ENCODE measurements at regions not wholly inside any gene's neighbourhood (a gene's known extent, or its start where the extent isn't known, plus 50 kb on each side); places are given as distances from the start of the nearest gene placed in this dataset.

DNA sequence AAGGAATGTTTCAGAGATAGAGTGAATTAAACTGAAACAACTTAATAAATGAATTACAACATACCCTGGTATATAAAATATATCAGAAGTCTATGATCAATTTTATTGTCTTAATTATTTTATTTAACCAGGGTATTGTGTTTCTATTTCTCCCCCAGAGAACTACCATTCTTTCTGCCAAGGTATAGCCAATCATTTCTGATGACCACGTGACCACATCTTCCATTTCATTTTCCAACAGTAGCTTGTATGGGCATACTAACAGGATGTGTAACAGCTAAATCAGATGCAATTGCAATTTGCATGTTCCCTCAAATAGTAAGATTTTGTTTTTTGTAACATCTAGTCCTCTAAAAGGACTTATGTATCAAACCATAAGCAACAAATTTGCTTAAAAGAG lies 123.9 kb upstream of the COL1A2 start:
- no peak overlapping the region for H3K9ac ChIP-seq (ENCODE audit: low read length in 5 of 5)
- H3K4me3 ChIP-seq (ENCODE audit: low read depth in 1 of 5, low read length in 5 of 5): no peak overlapping the region
- no peaks in the 10 kb centered on the region for H3K27me3 ChIP-seq (ENCODE audit: control insufficient read depth in 5 of 5, insufficient read depth in 4 of 5, low read length in 5 of 5)
- H3K4me1 ChIP-seq (ENCODE audit: control insufficient read depth in 5 of 5, insufficient read depth in 5 of 5, low read length in 5 of 5): peaks cover 4 to 8% (median 6%) of the 10 kb centered on the region in 5 donors
- H3K27ac ChIP-seq (ENCODE audit: low read depth, low read length): no peak overlapping the region
- H3K9me3 ChIP-seq (ENCODE audit: control insufficient read depth in 5 of 5, low read length in 5 of 5): no peaks in the 10 kb centered on the region
- H3K36me3 ChIP-seq (ENCODE audit: control insufficient read depth in 5 of 5, insufficient read depth in 5 of 5, low read length in 5 of 5): no peaks in the 10 kb centered on the region

DNA sequence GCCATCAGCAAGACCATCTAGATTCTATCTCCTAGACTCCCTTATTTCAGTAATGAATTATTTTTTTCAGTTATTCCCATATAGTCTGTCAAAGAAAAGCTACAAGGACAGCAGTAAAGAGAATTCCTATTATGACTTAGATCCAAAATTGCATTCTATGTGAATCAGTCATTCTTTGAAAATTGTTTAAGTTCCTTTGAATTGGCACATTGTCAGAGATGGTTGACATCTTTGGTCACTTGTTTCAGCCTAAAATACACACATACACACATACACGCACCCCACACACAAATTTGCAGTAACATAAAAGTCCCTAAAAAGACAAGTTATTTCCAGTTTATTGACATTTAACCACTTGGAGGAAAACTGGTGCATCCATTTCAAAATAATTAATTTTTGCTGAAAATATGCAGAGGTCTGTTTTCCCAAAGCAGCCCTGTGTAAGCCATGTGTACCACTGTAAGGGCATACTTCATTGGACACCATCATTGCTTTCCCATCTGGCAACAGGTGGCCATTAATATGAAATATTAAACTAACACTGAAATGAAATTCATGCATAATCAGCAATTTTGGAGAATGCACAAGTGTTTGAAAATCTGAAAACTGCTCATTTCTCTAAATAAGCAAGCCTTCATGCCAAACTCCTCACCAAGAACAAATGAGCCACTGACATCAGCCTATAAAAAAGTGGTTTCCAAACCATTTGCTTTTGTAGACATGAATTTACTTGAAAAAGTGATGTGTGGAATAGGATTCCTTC lies 121.7 kb upstream of the COL1A2 start:
- H3K9me3 ChIP-seq (ENCODE audit: control insufficient read depth in 5 of 5, low read length in 5 of 5): no peaks in the 10 kb centered on the region

DNA sequence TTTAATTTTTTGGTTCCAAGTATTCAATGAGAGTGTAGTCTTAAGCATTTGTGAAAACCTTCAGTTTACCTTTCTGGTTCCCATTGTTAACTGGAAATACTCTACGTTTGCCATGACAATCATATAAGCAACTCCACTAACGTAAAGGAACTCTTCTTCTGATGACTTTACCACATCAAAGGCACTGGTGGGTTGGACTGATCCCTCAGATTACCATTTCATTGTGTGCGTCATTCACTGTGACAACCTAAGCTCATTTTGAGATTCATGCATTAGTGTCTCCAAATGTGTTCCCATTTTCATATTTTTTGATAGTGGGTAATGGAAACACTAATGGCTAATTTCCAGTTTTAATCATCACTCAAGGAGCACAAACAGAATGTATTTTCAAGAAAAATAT lies 119.9 kb upstream of the COL1A2 start:
- Histone ChIP-seq H3K27ac (ENCODE audit: low read depth, low read length) (no peak overlapping the region), H3K4me1 (ENCODE audit: control insufficient read depth in 5 of 5, insufficient read depth in 5 of 5, low read length in 5 of 5) (no peaks in the 10 kb centered on the region), H3K27me3 (ENCODE audit: control insufficient read depth in 5 of 5, insufficient read depth in 4 of 5, low read length in 5 of 5) (no peaks in the 10 kb centered on the region), H3K4me3 (ENCODE audit: low read depth in 1 of 5, low read length in 5 of 5) (no peak overlapping the region), H3K9ac (ENCODE audit: low read length in 5 of 5) (no peak overlapping the region), H3K9me3 (ENCODE audit: control insufficient read depth in 5 of 5, low read length in 5 of 5) (no peaks in the 10 kb centered on the region), H3K36me3 (ENCODE audit: control insufficient read depth in 5 of 5, insufficient read depth in 5 of 5, low read length in 5 of 5) (no peaks in the 10 kb centered on the region)

More for the DNA sequence above, 121.7 kb upstream of the COL1A2 start:
- Histone ChIP-seq H3K4me1 (ENCODE audit: control insufficient read depth in 5 of 5, insufficient read depth in 5 of 5, low read length in 5 of 5) (no peaks in the 10 kb centered on the region), H3K27me3 (ENCODE audit: control insufficient read depth in 5 of 5, insufficient read depth in 4 of 5, low read length in 5 of 5) (no peaks in the 10 kb centered on the region), H3K9ac (ENCODE audit: low read length in 5 of 5) (no peak overlapping the region), H3K4me3 (ENCODE audit: low read depth in 1 of 5, low read length in 5 of 5) (no peak overlapping the region), H3K36me3 (ENCODE audit: control insufficient read depth in 5 of 5, insufficient read depth in 5 of 5, low read length in 5 of 5) (no peaks in the 10 kb centered on the region), H3K27ac (ENCODE audit: low read depth, low read length) (no peak overlapping the region)

DNA sequence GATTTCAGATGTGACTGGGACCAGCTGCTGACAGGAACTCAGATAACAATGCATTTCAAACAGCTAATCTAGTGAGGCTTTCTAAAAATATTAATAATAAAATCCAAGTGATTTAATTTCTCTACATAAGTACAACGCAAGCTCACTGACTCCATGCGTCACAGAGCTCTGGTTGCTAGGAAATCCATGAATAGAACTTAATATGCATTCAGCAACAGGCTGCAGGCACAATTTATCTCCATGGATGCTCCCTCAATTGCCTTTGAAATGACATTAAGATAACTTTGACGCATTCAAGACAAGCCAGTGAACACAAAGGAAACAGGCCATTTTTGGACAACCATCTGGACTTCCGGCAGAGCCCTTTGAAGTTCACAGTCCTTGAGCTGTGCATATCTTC lies 118.7 kb upstream of the COL1A2 start:
- H3K4me1 ChIP-seq (ENCODE audit: control insufficient read depth in 5 of 5, insufficient read depth in 5 of 5, low read length in 5 of 5): no peaks in the 10 kb centered on the region
- no peaks in the 10 kb centered on the region for H3K36me3 ChIP-seq (ENCODE audit: control insufficient read depth in 5 of 5, insufficient read depth in 5 of 5, low read length in 5 of 5)
- H3K27ac ChIP-seq (ENCODE audit: low read depth, low read length): no peak overlapping the region
- H3K9me3 ChIP-seq (ENCODE audit: control insufficient read depth in 5 of 5, low read length in 5 of 5): no peaks in the 10 kb centered on the region
- no peak overlapping the region for H3K9ac ChIP-seq (ENCODE audit: low read length in 5 of 5)
- H3K4me3 ChIP-seq (ENCODE audit: low read depth in 1 of 5, low read length in 5 of 5): no peak overlapping the region
- H3K27me3 ChIP-seq (ENCODE audit: control insufficient read depth in 5 of 5, insufficient read depth in 4 of 5, low read length in 5 of 5): no peaks in the 10 kb centered on the region

DNA sequence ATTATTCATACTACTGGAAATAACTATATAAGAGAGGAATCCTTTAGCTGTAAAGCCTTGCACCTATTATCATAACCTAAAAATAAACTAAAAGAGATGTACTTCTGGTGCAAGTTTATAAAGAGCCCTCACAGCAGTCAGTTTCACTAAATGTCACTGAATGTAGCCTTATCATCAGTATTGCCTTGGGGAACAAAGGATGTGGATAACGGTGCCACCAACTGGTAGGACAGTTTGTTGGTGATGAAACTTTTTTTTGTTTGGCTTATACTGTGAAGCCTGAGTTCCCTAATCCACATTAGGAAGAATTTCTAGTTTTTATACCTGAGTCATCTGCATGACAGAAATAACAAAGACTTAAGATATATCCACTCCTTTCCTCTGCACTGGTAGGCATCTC lies 117.9 kb upstream of the COL1A2 start:
- Histone ChIP-seq H3K27me3 (ENCODE audit: control insufficient read depth in 5 of 5, insufficient read depth in 4 of 5, low read length in 5 of 5) (no peaks in the 10 kb centered on the region), H3K9ac (ENCODE audit: low read length in 5 of 5) (no peak overlapping the region), H3K4me1 (ENCODE audit: control insufficient read depth in 5 of 5, insufficient read depth in 5 of 5, low read length in 5 of 5) (no peaks in the 10 kb centered on the region), H3K27ac (ENCODE audit: low read depth, low read length) (no peak overlapping the region), H3K4me3 (ENCODE audit: low read depth in 1 of 5, low read length in 5 of 5) (no peak overlapping the region), H3K36me3 (ENCODE audit: control insufficient read depth in 5 of 5, insufficient read depth in 5 of 5, low read length in 5 of 5) (no peaks in the 10 kb centered on the region), H3K9me3 (ENCODE audit: control insufficient read depth in 5 of 5, low read length in 5 of 5) (no peaks in the 10 kb centered on the region)

DNA sequence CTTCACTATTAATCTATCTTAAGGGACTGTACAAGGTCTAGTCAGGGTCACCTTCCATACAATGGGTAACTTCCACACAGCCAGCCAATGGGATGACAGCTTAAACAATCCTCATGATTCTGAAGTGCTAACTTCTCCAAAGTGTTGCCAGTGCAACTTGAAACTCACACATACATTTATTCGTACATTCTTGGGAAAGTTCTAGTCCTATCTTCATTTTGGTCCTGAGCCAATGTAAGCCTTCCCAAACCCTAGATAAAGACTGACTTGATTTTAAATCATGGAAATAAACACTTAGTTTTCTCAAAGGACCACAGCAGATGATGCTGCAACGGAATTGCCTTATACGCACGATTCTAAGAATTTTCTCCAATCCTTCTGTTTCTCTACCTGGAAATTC lies 117.5 kb upstream of the COL1A2 start:
- H3K9me3 ChIP-seq (ENCODE audit: control insufficient read depth in 5 of 5, low read length in 5 of 5): no peaks in the 10 kb centered on the region

DNA sequence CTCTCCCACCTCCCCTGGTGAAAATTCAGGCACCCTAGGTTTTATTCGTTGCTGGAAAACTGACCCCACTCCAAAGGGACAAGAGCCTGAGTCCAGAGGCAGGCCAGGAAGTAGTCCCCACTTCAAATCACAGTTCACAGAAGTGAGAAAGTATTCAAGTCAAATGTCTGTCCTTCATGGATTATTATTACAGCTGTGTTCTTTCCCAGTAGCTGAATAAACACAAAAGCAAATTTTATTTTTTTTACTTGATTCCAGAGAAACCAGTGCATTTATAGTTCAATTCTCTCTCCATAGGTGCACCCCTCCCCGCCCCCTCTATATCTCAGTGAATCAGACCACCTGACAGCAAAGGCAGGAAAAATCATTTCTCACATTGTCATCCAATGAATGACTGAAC lies 113.8 kb upstream of the COL1A2 start:
- Histone ChIP-seq H3K4me1 (ENCODE audit: control insufficient read depth in 5 of 5, insufficient read depth in 5 of 5, low read length in 5 of 5) (no peaks in the 10 kb centered on the region), H3K36me3 (ENCODE audit: control insufficient read depth in 5 of 5, insufficient read depth in 5 of 5, low read length in 5 of 5) (no peaks in the 10 kb centered on the region), H3K27ac (ENCODE audit: low read depth, low read length) (no peak overlapping the region), H3K9me3 (ENCODE audit: control insufficient read depth in 5 of 5, low read length in 5 of 5) (no peaks in the 10 kb centered on the region), H3K4me3 (ENCODE audit: low read depth in 1 of 5, low read length in 5 of 5) (no peak overlapping the region), H3K27me3 (ENCODE audit: control insufficient read depth in 5 of 5, insufficient read depth in 4 of 5, low read length in 5 of 5) (peaks cover 0 to 2% (median 0%) of the 10 kb centered on the region in 5 donors), H3K9ac (ENCODE audit: low read length in 5 of 5) (no peak overlapping the region)

More for the DNA sequence above, 117.5 kb upstream of the COL1A2 start:
- Histone ChIP-seq H3K4me1 (ENCODE audit: control insufficient read depth in 5 of 5, insufficient read depth in 5 of 5, low read length in 5 of 5) (no peaks in the 10 kb centered on the region), H3K36me3 (ENCODE audit: control insufficient read depth in 5 of 5, insufficient read depth in 5 of 5, low read length in 5 of 5) (no peaks in the 10 kb centered on the region), H3K9ac (ENCODE audit: low read length in 5 of 5) (no peak overlapping the region), H3K4me3 (ENCODE audit: low read depth in 1 of 5, low read length in 5 of 5) (no peak overlapping the region), H3K27me3 (ENCODE audit: control insufficient read depth in 5 of 5, insufficient read depth in 4 of 5, low read length in 5 of 5) (no peaks in the 10 kb centered on the region), H3K27ac (ENCODE audit: low read depth, low read length) (no peak overlapping the region)

DNA sequence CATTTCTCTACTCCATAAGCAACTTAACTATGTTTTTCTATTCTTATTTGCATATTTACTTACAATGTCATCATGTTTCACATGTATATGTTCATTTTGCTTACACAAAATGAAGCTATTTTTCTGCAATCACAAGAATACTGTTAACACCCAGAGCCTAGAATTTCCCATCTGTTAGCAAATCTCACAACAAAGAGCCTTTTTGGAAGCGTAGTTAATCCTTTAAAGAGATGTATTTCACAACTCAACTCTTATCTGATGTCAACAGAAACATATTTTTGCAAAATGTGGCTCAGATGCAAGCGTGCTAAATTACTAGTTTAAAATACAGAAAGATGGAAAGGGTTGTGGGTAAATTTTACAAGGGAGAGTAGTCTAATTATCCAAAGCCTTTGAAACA lies 110.6 kb upstream of the COL1A2 start:
- H3K4me3 ChIP-seq (ENCODE audit: low read depth in 1 of 5, low read length in 5 of 5): no peak overlapping the region
- no peaks in the 10 kb centered on the region for H3K9me3 ChIP-seq (ENCODE audit: control insufficient read depth in 5 of 5, low read length in 5 of 5)
- H3K4me1 ChIP-seq (ENCODE audit: control insufficient read depth in 5 of 5, insufficient read depth in 5 of 5, low read length in 5 of 5): no peaks in the 10 kb centered on the region
- H3K36me3 ChIP-seq (ENCODE audit: control insufficient read depth in 5 of 5, insufficient read depth in 5 of 5, low read length in 5 of 5): no peaks in the 10 kb centered on the region
- no peak overlapping the region for H3K27ac ChIP-seq (ENCODE audit: low read depth, low read length)
- H3K9ac ChIP-seq (ENCODE audit: low read length in 5 of 5): no peak overlapping the region
- H3K27me3 ChIP-seq (ENCODE audit: control insufficient read depth in 5 of 5, insufficient read depth in 4 of 5, low read length in 5 of 5): peaks cover 0 to 2% (median 0%) of the 10 kb centered on the region in 5 donors

DNA sequence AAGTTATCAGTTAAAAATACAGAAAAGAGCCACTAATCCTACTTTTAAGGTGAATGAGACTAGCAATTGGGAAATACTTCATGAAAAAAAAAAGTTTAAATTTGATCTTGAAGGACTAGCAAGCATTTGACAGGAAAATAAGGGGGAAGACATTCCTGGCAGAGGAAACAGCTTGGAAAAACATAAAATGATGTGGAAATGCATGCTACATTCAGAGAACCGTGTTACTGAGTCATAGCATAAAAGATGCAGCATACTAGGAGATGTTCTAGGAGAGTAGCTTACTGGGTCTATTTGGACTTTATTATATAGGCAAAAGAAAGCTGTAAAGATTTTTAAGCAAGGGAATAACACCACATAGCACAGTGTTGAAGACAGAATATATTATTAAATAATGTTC lies 108.6 kb upstream of the COL1A2 start:
- H3K27me3 ChIP-seq (ENCODE audit: control insufficient read depth in 5 of 5, insufficient read depth in 4 of 5, low read length in 5 of 5): peaks cover 0 to 2% (median 0%) of the 10 kb centered on the region in 5 donors
- no peak overlapping the region for H3K9ac ChIP-seq (ENCODE audit: low read length in 5 of 5)
- no peaks in the 10 kb centered on the region for H3K4me1 ChIP-seq (ENCODE audit: control insufficient read depth in 5 of 5, insufficient read depth in 5 of 5, low read length in 5 of 5)
- H3K4me3 ChIP-seq (ENCODE audit: low read depth in 1 of 5, low read length in 5 of 5): no peak overlapping the region
- no peak overlapping the region for H3K27ac ChIP-seq (ENCODE audit: low read depth, low read length)
- H3K9me3 ChIP-seq (ENCODE audit: control insufficient read depth in 5 of 5, low read length in 5 of 5): no peaks in the 10 kb centered on the region
- no peaks in the 10 kb centered on the region for H3K36me3 ChIP-seq (ENCODE audit: control insufficient read depth in 5 of 5, insufficient read depth in 5 of 5, low read length in 5 of 5)

DNA sequence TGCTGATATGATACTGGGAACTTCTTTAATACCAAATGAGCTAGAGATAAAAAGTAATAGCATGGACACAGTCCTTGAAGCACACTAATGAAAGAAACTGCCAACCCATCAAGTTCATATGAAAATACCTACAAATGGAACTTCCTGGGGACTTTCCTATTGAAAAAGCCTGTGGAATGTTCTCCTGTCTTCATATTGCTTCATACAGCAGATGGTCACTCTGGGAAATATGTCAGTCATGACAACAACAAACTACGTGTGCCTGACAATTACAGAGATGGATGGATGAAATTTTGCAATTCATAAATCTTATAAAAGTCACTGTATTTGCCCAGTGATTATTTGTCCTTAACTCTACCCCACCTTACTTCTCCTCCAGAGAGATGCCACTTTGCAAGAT lies 106.6 kb upstream of the COL1A2 start:
- Histone ChIP-seq H3K27me3 (ENCODE audit: control insufficient read depth in 5 of 5, insufficient read depth in 4 of 5, low read length in 5 of 5) (peaks cover 0 to under 1% (median 0%) of the 10 kb centered on the region in 5 donors), H3K4me1 (ENCODE audit: control insufficient read depth in 5 of 5, insufficient read depth in 5 of 5, low read length in 5 of 5) (no peaks in the 10 kb centered on the region), H3K36me3 (ENCODE audit: control insufficient read depth in 5 of 5, insufficient read depth in 5 of 5, low read length in 5 of 5) (no peaks in the 10 kb centered on the region), H3K9ac (ENCODE audit: low read length in 5 of 5) (no peak overlapping the region), H3K27ac (ENCODE audit: low read depth, low read length) (no peak overlapping the region), H3K9me3 (ENCODE audit: control insufficient read depth in 5 of 5, low read length in 5 of 5) (no peaks in the 10 kb centered on the region), H3K4me3 (ENCODE audit: low read depth in 1 of 5, low read length in 5 of 5) (no peak overlapping the region)

Measured in subcutaneous abdominal adipose tissue (tissue), 5 donors.